Activated gamma-delta T cell treated with Interleukin-2 at 50 U/mL for 16 hours (primary cell): ENCODE measurements at regions not wholly inside any gene's neighbourhood (a gene's known extent, or its start where the extent isn't known, plus 50 kb on each side); places are given as distances from the start of the nearest gene placed in this dataset.
"Not testable (repeated sequence)": the region's sequence is repeated elsewhere in the genome, so short reads cannot be mapped to it uniquely, and the experiment has no call there.

Source experiments
- DNase-seq: peaks from one replicate; pipeline ENCODE4 v3.0.0-alpha.2; 2020

DNA sequence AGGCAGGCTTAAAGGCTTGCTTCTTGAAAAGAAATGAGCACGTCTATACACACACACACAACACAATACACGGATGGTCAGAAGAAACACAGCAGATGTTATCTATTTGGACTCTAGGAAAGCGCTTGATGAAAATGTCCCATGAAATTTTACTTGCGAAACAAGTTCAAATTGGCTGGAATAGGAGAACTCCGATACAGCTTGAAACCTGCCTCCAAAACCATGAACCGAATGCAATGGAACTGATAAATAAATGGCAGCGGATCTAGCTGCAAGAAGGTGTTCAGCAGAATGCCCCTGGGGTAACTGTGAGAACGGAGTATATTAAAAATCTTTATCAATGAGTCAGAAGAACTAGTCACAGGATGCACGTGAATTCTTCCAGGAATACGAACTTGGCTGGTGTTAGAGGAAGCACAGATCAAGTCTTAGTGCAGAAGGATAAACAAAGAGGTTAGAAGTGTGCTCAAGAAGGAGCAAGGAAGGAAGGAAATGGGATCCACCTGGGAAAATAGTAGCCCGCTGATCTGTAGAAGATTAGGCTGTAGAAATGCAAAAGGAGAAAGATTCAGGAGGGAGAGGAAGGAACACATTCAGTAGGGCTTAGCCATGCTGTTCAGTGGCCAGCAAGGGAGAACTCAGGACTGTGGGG, 142.0 kb upstream of the PRKCQ start:
- DNase-seq, result no peak

DNA sequence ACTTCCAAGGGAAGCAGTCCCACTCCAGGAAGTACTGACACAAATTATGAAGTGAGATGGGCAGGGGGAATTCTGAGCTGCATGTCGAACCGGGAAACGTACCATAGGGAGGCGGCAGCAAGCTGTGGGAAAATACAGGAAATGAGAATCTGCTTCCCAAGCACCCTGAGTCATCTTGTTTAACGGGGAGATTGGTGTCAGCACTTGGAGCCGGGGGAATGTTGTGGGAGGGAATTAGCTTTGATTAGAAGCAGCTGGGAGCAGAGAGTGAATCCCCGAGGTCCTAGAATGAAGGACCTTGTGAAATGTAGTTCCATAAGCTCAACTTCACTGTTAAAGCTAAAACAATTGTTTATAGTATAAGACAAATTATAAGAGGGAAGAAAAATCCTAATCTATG, 141.4 kb upstream of the PRKCQ start:
- no peak for DNase-seq

DNA sequence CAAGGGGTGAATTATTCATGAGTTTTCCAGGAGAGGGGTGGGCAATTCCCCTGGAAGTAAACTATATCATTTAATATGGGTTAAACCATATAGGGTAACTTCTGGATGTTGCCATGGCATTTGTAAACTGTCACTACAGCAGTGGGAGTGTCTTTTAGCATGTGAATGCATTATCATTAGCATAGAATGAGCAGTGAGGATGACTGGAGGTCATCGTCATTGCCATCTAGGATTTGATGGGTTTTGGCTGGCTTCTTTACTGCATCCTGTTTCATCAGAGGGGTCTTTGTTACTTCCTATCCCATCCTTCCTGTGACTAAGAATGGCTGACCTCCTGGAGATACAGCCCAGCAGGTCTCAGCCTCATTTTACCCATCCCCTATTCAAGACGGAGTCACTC, 139.5 kb upstream of the PRKCQ start:
- no peak for DNase-seq

DNA sequence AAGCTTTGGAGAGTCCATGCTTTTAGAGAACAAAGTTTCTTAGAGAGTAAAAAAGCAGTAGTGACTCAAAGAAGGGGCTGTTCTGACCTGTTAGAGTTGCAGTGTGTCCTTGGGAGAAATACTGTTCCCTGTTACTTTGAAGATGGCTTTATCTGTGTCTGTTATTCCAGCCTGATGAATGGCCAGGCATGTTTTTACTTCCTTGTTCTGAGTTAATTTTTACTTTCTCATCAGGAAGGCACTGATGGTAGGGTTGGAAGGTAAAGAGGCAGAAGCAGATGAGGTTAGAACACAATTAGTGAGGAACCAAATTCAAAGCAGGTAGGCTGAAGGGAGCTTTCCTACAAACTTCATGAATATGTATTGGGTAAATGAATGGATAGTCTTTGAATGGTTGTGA, 138.5 kb upstream of the PRKCQ start:
- DNase-seq, result no peak

DNA sequence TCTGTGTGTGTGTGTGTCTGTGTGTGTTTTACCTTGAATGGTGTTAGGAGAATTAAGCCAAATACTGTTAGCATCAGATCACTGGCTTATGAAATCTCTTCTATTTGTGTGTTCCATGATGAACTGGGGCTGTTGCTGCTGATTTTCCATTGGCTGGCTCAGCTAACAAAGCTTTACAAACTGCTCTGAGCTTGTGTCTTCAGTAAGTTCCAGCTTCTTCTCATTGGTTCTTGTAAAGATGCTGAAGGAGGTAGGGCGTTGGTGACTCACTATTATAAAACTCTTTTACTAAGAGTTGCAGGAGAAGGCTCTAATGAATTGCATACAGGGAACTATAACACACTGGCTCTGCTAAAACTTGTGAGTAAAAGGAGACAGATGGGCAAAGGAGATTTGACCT, 136.4 kb upstream of the PRKCQ start:
- no peak for DNase-seq

DNA sequence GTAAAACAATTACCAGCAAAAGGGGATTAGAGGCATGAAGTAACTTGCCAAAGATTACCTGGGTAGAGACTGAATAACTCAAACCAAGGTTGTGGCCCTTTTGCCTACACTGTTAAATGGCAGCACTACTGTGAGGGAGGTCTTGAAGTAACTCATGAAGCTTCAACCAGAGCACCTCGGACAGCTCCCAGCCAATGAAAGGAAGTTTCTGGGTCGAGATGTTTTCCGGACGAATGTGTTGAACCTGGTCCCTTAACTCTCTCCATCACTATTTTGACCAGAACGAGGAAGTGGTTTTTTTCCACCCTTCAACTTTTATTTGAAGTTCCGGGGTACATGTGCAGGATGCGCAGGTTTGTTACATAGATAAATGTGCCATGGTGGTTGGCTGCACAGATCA, 133.6 kb upstream of the PRKCQ start:
- no peak for DNase-seq

DNA sequence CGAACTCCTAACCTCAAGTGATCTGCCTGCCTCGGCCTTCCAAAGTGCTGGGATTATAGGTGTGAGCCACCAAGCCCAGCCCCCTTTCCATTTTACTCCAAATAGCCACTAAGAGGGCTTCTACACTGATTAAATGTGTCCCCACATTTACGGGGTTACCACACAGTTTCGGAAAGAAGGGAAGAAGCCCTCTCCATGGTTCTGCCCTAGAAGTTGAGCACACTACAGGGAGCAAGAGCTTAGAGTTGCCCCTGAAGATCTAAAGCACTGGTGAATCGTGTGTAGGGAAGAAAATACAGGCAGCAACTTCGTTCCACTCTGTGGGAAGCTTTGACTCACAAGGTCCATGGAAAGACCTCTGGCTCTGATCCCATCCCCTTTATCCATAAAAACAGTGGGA, 133.0 kb upstream of the PRKCQ start:
- no peak for DNase-seq

DNA sequence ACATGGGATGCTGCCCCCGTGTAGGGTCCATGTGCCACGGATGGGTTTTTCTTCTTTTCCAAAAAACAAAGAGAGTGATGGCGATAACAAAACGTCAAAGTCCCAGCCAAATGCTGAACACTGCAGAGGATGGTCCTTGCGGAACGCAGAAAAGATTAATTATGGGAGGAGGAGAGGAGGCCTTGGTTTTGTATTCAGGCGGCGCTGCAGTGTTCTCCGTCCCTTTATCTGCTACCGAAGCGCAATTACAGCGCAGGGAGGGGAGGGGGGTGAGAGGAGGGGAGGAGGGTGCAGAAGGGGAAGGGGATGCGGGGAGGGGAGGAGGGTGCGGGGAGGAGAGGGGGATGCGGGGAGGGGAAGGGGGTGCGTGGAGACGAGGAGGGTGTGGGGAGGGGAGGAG, 131.8 kb upstream of the PRKCQ start:
- no peak for DNase-seq

DNA sequence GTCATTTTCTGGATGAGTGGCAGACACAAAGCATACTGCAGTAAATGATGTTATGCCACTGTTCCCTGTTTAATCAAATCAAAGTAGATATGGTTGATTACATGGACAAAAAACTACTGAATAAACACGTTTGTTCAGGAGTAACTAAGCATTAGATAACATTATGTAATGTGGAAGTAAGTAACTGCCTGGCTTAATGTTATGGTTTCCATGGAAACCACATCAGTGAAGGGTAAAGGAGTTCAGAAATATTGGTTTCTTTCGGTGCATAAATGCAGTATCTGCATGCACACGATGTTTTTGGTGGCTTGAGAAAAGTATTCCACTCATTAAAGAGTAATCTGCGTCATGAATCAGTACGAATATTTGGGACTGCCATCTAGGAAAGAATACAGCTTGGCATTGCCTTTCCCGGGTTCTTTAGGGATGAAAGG, 131.3 kb upstream of the PRKCQ start:
- DNase-seq, result no peak

DNA sequence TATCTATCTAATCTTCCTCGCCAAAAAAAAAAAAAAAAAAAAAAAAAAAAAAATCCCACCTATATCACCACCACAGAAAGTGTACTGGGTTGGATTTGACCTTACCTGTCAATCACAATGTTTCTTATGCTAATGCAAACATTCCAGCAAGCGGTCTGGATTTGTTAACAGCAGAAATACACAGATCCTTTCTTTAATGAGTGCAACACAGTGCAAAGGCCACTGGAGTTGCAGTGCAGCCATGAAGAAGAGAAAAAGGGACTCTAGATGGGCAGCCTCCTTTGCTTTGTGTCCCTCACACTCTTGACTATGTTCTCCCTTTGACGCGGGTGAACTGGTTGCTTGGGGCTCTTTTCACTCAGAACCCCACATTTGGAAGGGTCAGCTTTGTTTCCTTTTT, 127.3 kb upstream of the PRKCQ start:
- no peak for DNase-seq

DNA sequence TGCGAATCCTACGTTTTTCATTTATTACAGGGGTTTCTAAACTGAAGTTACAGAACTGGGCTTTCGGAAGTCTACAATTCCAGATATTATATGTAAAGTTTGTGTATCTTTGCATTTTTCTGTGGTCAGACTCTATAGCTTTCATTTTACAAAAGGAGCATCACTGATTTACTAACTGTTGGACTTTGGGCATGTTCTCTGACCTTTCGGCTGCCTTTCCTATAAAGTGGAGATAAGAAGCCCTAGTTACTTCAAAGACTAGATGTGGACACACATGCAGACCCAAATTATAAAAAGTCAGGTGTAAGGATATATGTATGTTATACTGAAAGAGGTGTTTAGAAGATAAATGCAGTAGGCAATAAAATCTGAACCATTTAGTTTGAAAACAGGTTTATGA, 126.6 kb upstream of the PRKCQ start:
- no peak for DNase-seq

DNA sequence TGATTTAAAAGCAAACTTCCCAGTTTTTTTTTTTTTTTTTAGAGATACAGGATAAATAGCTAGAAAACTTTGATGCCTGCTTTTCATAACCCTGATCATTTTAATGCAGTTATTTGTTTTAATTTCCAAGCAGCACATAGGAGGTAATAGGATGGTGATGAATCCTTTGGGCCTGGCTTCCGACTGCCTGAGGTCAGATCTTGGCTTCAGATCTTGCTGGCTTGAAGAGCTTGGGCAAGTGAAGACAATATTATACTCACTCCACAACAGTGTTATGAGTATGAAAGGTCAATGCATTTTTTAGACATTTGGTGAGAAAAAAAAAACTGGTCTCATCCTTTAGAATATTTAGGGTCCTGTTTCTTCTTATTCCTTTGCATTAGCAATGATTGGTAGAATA, 124.8 kb upstream of the PRKCQ start:
- no peak for DNase-seq

DNA sequence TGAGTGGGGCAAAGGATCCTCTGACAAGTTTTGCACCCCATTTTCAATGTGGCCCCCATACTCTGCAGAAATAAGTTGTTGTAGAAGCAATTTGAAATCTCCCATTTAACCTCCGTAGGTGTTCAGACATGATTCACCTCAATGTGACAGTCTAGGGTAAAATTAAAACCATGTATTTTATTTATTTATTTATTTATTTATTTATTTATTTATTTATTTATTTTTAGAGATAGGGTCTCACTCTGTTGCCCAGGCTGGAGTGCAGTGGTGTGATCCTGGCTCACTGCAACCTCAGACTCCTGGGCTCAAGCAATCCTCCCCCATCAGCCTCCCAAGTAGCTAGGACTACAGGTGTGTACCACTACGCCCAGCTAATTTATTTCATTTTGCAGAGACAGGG, 122.8 kb upstream of the PRKCQ start:
- not testable (repeated sequence) for DNase-seq

DNA sequence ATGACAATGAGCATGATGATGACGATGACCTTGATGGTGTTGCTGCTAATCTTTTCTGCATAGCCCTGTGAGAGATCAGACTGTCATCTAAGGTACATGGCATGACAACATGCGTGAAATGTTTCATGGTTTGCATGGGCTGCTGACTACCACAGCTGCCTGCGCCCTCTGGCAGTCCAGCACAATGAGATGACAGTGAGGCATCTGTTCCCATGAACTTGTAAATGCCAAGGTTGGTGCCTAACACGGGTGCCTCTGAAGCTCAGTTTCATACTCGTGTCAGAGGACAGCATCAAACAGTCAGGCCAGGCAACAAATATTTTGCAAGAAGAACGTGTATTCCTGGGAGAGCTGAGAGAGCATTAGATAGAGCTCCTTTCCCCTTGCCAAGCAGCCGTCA, 122.0 kb upstream of the PRKCQ start:
- no peak for DNase-seq

DNA sequence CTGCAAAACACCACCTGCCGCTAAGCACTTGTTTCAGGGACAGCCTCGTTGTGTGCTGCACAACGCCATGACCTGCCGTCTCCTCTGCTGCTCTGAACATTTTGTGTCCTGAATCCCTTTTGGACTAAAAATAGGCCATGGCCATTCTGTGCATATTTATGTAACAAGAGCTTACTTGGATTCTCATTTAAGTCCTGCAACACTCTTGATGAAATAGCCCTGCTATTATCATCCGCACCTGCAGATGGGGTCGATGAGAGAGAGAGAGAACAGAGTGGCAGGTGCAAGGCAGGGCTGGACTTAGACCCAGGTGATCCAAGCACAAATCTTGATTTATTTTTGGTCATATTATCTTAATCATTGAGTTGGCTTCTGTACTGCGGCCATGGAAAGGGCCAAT, 121.2 kb upstream of the PRKCQ start:
- no peak for DNase-seq

DNA sequence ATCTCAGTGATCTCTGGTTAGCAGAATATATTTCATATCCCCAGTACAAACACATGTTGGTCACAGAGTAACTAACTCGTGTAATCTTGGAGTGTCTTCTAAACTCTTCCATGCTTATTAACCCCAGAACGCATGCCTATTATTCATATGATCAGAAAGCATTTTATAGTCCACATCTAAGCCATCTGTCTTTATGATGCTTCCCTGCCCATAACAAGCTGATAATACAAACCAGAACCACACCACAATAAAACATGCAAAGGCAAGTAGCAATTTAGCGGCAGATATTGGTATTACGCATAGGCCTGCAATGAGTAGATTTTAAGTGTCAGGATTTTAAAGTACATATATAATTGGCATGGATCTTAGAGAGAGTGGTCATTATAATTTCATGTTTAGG, 120.0 kb upstream of the PRKCQ start:
- no peak for DNase-seq

DNA sequence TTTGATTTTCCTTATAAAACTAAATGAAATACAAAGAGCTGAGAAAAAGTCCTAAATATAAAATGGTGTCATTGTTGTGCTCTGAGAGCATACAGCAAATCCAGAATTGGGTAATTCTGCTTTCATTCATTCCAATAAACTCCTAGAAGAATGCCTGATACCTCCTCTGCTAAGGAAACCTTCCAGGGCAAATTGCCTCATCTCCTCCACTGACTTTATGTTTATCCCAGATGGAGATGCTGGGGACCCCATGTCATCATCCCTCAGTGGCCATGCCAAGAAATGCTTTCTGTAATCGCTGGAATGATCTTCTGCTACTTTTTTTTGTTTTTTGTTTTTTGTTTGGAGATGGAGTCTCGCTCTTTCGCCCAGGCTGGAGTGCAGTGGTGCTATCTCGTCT, 119.3 kb upstream of the PRKCQ start:
- no peak for DNase-seq

DNA sequence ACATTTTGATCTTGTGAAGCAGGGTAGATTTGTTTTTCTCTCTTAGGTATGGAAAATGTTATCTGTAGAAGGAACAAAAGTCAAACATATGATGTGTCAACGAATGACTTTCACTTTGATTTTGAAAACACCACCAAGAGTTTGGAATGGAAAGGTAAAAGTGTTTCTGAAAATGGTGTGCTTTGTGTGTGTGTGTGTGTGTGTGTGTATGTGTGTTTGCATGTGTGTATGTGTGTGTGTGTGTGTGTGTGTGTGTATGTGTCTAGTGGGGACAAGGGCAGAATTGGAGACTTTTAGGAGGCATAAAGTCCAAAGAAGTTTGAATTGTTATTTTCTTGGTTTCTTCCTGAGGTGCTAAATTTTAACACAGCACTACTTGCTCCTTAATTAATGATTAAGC, 115.4 kb upstream of the PRKCQ start:
- no peak for DNase-seq

DNA sequence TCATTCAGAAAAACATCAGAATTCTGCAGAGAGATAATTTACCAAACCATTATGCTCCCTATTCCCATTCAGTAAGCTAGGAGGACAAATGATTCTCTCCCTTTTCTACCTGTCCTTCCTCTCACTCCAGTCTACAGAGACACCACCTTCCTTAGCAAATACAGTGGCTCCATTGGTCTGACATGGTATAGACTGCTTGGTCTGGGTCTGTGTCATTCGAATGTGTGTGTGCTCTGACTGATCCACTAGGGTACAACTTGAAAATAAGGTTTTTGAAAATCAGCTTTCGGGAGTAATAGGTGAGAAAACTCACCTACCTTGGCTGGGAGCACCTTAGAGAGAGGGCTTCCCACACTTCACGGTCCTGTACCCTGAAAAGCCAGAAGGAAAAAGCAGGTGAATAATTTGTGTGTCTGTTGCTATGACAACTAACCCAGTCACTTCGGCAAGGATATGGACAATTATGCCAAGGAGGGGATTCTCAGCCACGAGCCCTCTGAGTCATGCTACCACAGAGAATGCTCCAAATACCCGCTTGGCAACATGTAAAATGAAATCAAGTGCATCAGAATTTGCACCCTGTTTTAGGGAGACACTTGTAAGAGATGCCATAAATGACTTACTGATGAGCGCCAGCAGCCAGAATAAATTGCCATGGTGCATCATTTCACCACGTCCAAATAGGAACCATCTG, 114.5 kb upstream of the PRKCQ start:
- DNase-seq, result no peak

DNA sequence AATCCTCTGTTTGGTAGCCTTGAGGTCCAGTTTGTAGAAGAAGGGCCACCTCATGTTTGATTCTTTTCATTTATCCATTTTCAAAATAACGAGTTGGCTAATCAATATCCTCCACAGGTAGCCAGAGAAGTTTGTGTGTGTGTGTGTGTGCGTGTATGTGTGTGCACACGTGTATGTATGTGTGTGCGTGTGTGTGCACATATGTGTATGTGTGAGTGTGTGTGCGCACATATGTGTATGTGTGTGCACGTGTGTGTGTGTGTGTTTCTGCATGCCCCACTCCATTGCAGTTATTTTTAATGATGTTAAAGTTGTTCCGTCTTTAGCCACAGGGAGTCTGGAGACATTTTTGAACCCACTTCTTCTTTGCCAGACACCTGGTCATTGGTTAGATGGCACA, 112.8 kb upstream of the PRKCQ start:
- no peak for DNase-seq

DNA sequence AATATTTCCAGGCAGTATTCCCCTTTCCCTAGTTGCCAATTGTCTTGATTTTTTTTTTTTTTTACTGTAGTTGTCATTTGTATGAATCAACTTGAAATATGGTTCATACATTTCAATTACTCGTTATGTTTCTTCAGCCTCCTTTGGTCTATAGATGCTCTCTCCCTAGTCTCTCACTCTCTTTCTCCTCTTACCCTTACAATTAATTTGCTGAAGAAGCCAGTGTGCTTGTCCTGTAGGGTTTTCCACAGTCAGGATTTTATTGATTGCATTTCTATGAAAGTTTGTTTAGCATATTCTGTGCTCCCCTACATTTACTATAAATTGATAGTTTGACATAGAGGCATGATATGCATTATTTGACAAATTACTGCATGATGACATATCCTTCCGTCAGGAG, 112.0 kb upstream of the PRKCQ start:
- DNase-seq, result no peak

DNA sequence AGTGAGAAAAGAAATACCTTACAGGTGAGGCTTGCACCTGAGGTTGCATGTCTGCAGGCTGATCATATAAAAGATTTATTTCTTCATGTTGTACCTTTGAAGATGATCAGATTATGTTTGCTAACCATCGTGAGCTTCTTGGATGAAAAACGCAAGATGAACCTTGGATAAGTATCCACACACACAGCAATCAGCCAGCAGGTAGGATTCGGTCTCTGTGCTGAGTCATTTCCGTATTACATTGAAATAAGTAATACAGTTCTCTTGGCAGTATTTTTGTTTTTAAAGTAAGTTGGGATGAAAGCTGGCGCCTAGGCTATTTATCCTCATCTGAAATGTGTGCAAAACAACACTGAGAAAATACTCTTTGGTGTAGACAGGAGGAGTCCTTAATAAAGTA, 109.0 kb upstream of the PRKCQ start:
- no peak for DNase-seq

DNA sequence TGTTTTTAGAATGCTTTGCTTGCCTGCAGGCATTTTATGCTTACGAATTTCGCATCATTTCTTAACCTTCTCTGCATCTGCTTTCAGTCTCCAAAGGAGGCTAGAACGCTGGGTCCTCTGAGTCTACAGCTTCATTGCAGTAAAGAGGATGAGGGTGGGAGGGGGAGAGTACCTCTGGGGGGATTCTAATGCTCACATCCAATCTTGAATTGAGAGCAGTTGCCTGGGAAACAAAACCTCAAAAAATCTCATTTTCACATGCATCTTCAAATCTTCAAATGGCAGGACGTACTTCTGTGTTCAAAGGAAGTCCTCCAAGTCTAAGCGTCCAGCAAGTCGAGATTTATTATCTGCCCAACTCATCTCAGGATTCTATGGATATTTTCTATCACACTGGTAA, 100.7 kb upstream of the PRKCQ start:
- DNase-seq, result no peak

DNA sequence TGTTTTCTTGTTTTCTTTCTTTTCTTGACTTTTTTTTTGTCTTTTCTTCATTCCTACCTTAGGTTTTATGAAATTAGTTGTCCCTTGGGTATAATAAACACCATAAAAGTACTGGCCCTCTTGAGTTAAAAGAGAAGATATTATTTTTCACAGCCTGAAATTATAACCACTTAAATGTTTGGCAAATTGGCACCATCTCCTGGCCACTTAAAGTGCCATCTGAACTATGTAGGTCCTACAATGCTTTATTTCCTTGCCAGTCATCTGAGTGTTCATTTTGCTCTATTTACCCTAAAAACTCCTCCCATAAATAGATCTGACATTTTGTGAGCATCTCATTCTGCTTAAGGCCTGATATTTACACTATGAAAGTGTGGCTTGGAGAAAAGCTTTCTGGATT, 98.9 kb upstream of the PRKCQ start:
- no peak for DNase-seq

DNA sequence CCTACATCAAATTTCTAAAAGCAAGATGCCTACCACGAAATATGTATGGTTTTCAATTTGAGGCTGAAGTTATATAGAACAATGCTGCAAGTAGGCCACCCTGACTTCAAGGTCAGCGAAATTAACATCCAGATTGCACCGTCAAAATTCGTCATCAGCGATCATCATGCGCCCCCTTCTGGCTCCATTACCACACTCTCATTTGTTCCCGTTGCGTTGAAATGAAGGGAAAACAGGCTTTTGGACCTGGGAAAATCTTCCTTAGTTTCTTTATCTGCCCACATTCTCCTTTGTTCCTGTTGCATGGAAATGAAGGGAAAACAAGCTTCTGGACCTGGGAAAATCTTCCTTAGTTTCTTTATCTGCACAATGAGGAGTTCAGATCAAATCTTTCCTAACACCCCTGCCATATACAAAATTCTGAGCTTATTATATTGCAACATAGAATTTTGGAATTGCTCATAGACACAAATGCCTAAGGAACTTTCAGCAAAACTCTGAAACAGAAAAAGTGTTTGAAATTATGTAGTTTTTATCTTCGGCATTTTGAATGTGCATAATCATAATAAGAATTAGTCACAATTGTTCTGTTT, 98.2 kb upstream of the PRKCQ start:
- DNase-seq, result peak; percentile 62
